Bronchial epithelial cell (primary cell): ENCODE measurements at regions not wholly inside any gene's neighbourhood (a gene's known extent, or its start where the extent isn't known, plus 50 kb on each side); places are given as distances from the start of the nearest gene placed in this dataset.

Source experiments
- DNase-seq: peaks from one replicate; pipeline ENCODE4 v3.0.0-alpha.2; 2010; ENCODE audit warnings: low read depth
- FAIRE-seq: peaks from 2 replicates; lab custom pipeline; 2011; peaks lifted over from hg19 to GRCh38; lab: Jason Lieb, UNC
- H3K27me3 ChIP-seq: 2 replicates; pipeline ENCODE4 v1.5.1; 2011; ENCODE audit warnings: low read length; ENCODE audit not compliant: control insufficient read depth, insufficient read depth
- H3K36me3 ChIP-seq: 2 replicates; pipeline ENCODE4 v1.5.1; 2011; ENCODE audit warnings: low read length; ENCODE audit not compliant: control insufficient read depth, insufficient read depth
- H3K4me3 ChIP-seq: 2 replicates; pipeline ENCODE4 v1.5.1; 2011; ENCODE audit warnings: mild to moderate bottlenecking, low read depth, low read length, control low read depth
- CTCF ChIP-seq: IDR thresholded peaks from 2 replicates; pipeline ENCODE4 v1.5.1; 2011; ENCODE audit warnings: mild to moderate bottlenecking, moderate library complexity, low read length, control low read depth, inconsistent platforms; ENCODE audit not compliant: insufficient read depth, severe bottlenecking

GRCh38 chr7:41809529-41809939 is 106.6 kb upstream of the INHBA start:
- FAIRE-seq (no peak), DNase-seq (no peak)
- no peak for TF ChIP-seq CTCF
- H3K4me3 ChIP-seq = no peak overlapping the region
- H3K36me3 ChIP-seq = no peaks in the 10 kb centered on the region
- peaks cover 1% of the 10 kb centered on the region for H3K27me3 ChIP-seq

DNA sequence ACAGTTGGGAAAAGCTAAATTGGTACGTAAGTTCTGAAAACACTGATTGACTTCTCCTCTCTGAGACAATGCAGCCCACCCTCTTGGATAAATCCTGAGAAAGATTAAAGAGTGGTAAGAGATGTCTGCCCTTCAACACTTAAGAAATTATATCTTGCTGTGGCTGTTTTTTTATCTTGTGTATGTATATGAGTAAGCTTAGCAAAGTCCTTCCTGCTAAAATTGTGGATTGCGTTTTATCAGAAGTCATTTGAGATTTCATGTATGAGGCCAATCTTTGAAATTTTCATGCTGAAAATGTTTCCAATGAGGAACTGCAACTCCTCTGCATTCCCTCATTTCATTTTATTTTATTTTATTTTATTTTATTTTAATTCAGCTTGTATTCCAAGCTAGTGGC is 106.2 kb upstream of the INHBA start:
- TF ChIP-seq CTCF = no peak
- FAIRE-seq = no peak
- DNase-seq = no peak
- Histone ChIP-seq H3K27me3 (peaks cover 1% of the 10 kb centered on the region), H3K36me3 (no peaks in the 10 kb centered on the region), H3K4me3 (no peak overlapping the region)

GRCh38 chr7:41808541-41808940 is 105.7 kb upstream of the INHBA start:
- no peak for DNase-seq

DNA sequence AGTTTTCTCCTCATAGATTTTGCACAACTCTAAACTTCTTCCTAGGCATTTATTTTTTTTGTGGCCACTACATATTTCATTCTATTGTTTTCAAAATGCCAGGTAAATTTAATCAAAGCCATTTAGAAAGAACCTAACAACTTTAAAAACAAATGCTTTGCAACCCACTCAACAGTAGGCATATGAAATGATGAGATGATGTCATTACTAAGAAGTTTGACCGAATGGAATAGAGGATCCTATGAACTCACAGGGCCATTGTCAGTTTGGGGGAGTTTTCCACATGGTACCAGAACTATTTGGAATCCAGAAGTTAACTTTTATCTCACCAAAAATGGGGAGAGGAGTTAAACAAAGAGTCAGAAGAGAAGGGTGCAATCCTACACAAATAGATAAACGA is 100.7 kb upstream of the INHBA start:
- DNase-seq (no peak), FAIRE-seq (no peak)

More at GRCh38 chr7:41808541-41808940, 105.7 kb upstream of the INHBA start:
- no peak for FAIRE-seq
- peaks cover 1% of the 10 kb centered on the region for H3K27me3 ChIP-seq
- TF ChIP-seq CTCF = no peak
- no peak overlapping the region for H3K4me3 ChIP-seq
- H3K36me3 ChIP-seq = no peaks in the 10 kb centered on the region

GRCh38 chr7:41796331-41796730 is 93.4 kb upstream of the INHBA start:
- no peak for TF ChIP-seq CTCF
- no peak overlapping the region for H3K4me3 ChIP-seq
- no peaks in the 10 kb centered on the region for H3K36me3 ChIP-seq
- FAIRE-seq (no peak), DNase-seq (peak; percentile 10)
- no peaks in the 10 kb centered on the region for H3K27me3 ChIP-seq

More for the DNA sequence above, 100.7 kb upstream of the INHBA start:
- Histone ChIP-seq H3K4me3 (no peak overlapping the region), H3K27me3 (no peaks in the 10 kb centered on the region), H3K36me3 (no peaks in the 10 kb centered on the region)
- TF ChIP-seq CTCF = no peak

DNA sequence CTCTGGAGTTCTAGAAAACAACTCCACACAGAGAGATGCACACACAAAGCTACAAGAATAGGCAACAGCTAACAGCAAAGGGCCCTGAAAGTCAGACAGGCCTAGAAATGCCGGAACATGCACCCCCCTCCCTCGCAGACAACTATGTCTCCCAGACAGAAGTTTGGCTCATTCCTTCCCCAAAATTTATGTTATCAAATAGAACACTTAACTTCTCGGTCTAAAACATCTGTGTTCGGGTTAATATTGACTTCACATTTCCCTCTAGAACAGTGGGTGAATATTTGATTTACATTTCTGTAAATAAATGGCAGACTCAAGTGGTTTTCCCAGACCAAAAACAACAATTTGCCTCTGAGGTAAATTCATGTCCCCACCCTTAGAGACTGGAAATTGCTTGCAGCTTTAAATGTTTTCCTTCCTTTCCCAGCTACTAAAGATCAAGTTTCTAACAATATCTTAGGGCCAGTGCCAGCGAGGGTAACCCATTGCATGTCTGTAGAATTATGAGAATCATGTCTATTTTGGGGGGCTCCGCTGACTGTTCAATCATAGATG is 92.5 kb upstream of the INHBA start:
- no peak overlapping the region for H3K4me3 ChIP-seq
- DNase-seq (no peak), FAIRE-seq (no peak)
- H3K36me3 ChIP-seq = no peaks in the 10 kb centered on the region
- TF ChIP-seq CTCF = no peak
- no peaks in the 10 kb centered on the region for H3K27me3 ChIP-seq
